IMR-90 (cell line): ENCODE measurements at regions not wholly inside any gene's neighbourhood (a gene's known extent, or its start where the extent isn't known, plus 50 kb on each side); places are given as distances from the start of the nearest gene placed in this dataset.

ENCODE experiments used
- ATAC-seq: fragments of 200-7000 bp; cut with Tn5 transposase; 2 replicates; pipeline ENCODE4 v1.9.1; 2020; ENCODE audit warnings: low read depth, mild to moderate bottlenecking, moderate library complexity
- BruUV-seq: library from RNA; stranded (reverse); fragments of 400-500 nt; replicated peaks from 2 replicates; lab custom pipeline; 2021; lab: Mats Ljungman, UMichigan
- CTCF ChIA-PET: fragments of 300-600 bp; formaldehyde crosslinking; extraction: SDS; loops from one replicate; lab custom pipeline; 2021; ENCODE audit warnings: antibody characterized with exemption; lab: Yijun Ruan, JAX
- POLR2A ChIA-PET: fragments of 300-600 bp; sonication (Branson Sonifier 250); formaldehyde crosslinking; loops from one replicate; lab custom pipeline; 2022; ENCODE audit warnings: antibody characterized with exemption; ENCODE audit not compliant: unreplicated experiment; lab: Charles Lee
- DNase-seq: peaks from one replicate; pipeline ENCODE4 v3.0.0; 2013
- H2AFZ ChIP-seq: replicated peaks from 2 replicates; pipeline ENCODE3; 2013; ENCODE audit warnings: low read length, mild to moderate bottlenecking; ENCODE audit not compliant: poor library complexity
- H2AK5ac ChIP-seq: 2 replicates; pipeline ENCODE4 v1.6.1; 2013; ENCODE audit warnings: low read depth, low read length, inconsistent platforms
- H2AK9ac ChIP-seq: replicated peaks from 2 replicates; pipeline ENCODE3; 2013; ENCODE audit warnings: mild to moderate bottlenecking, low read depth, low read length, moderate library complexity; ENCODE audit not compliant: poor library complexity
- H2BK120ac ChIP-seq: 2 replicates; pipeline ENCODE4 v1.6.1; 2013; ENCODE audit warnings: low read depth, low read length, inconsistent platforms
- H2BK15ac ChIP-seq: 3 replicates; pipeline ENCODE4 v1.6.1; 2013; ENCODE audit warnings: low read depth, low read length, inconsistent platforms
- H2BK20ac ChIP-seq: 2 replicates; pipeline ENCODE4 v1.6.1; 2013; ENCODE audit warnings: low read depth, mild to moderate bottlenecking, inconsistent platforms, low read length, moderate library complexity
- H2BK5ac ChIP-seq: 2 replicates; pipeline ENCODE4 v1.6.1; 2013; ENCODE audit warnings: mild to moderate bottlenecking, low read depth, low read length, inconsistent platforms; ENCODE audit not compliant: poor library complexity, severe bottlenecking
- H3K14ac ChIP-seq: replicated peaks from 2 replicates; pipeline ENCODE4 v1.6.1; 2013; ENCODE audit warnings: low read depth, low read length, inconsistent platforms
- H3K18ac ChIP-seq: 2 replicates; pipeline ENCODE4 v1.6.1; 2013; ENCODE audit warnings: low read depth, low read length, control low read depth
- H3K23ac ChIP-seq: 2 replicates; pipeline ENCODE4 v1.6.1; 2013; ENCODE audit warnings: low read depth, low read length, inconsistent platforms
- H3K27ac ChIP-seq: 2 replicates; pipeline ENCODE4 v1.5.1; 2013; ENCODE audit warnings: mild to moderate bottlenecking, control low read depth, low read length; ENCODE audit not compliant: insufficient read depth
- H3K27me3 ChIP-seq: 2 replicates; pipeline ENCODE4 v1.6.1; 2013; ENCODE audit warnings: low read length; ENCODE audit not compliant: control insufficient read depth, insufficient read depth
- H3K36me3 ChIP-seq: 2 replicates; pipeline ENCODE4 v1.6.1; 2013; ENCODE audit warnings: low read length, mixed read lengths; ENCODE audit not compliant: control insufficient read depth, insufficient read depth
- H3K4ac ChIP-seq: 2 replicates; pipeline ENCODE4 v1.6.1; 2013; ENCODE audit warnings: low read depth, low read length, inconsistent platforms
- H3K4me1 ChIP-seq: 2 replicates; pipeline ENCODE4 v1.6.1; 2013; ENCODE audit warnings: low read length, mixed read lengths; ENCODE audit not compliant: control insufficient read depth, insufficient read depth
- H3K4me2 ChIP-seq: 2 replicates; pipeline ENCODE4 v1.6.1; 2013; ENCODE audit warnings: low read depth, mild to moderate bottlenecking, control low read depth, low read length, moderate library complexity
- H3K4me3 ChIP-seq: 2 replicates; pipeline ENCODE4 v1.5.1; 2013; ENCODE audit warnings: low read depth, mild to moderate bottlenecking, control low read depth, low read length, moderate library complexity; ENCODE audit not compliant: insufficient read depth
- H3K56ac ChIP-seq: 2 replicates; pipeline ENCODE4 v1.6.1; 2013; ENCODE audit warnings: low read length, inconsistent platforms; ENCODE audit not compliant: insufficient read depth; ENCODE audit errors: extremely low read depth
- H3K79me1 ChIP-seq, 2 experiments: 2 replicates each; pipeline ENCODE4 v1.6.1; 2013; ENCODE audit warnings: low read length in 2 of 2, inconsistent platforms in 1 of 2, low read depth in 1 of 2
- H3K9ac ChIP-seq: 2 replicates; pipeline ENCODE4 v1.6.1; 2013; ENCODE audit warnings: low read depth, low read length, control low read depth
- H3K9me1 ChIP-seq: 2 replicates; pipeline ENCODE4 v1.6.1; 2013; ENCODE audit warnings: low read length, inconsistent platforms; ENCODE audit not compliant: insufficient read depth
- H3K9me3 ChIP-seq: 2 replicates; pipeline ENCODE4 v1.6.1; 2013; ENCODE audit warnings: low read length; ENCODE audit not compliant: control insufficient read depth, insufficient read depth
- H4K20me1 ChIP-seq: 2 replicates; pipeline ENCODE4 v1.6.1; 2013; ENCODE audit warnings: low read length, inconsistent platforms; ENCODE audit not compliant: insufficient read depth
- H4K5ac ChIP-seq: 2 replicates; pipeline ENCODE4 v1.6.1; 2013; ENCODE audit warnings: mild to moderate bottlenecking, low read depth, low read length, control low read depth
- H4K8ac ChIP-seq, 2 experiments: 2 replicates each; pipeline ENCODE4 v1.6.1; 2013; ENCODE audit warnings: low read depth in 2 of 2, low read length in 2 of 2, control low read depth in 1 of 2, inconsistent platforms in 1 of 2
- H4K91ac ChIP-seq: 2 replicates; pipeline ENCODE4 v1.6.1; 2013; ENCODE audit warnings: low read depth, low read length, inconsistent platforms; ENCODE audit not compliant: insufficient read depth
- ELK1 ChIP-seq: fragments of 150-350 bp; IDR thresholded peaks from 2 replicates; pipeline ENCODE4 v1.6.1; 2016; ENCODE audit warnings: low read depth, mild to moderate bottlenecking, low read length, moderate library complexity, borderline replicate concordance
- NFE2L2 ChIP-seq: fragments of 150-350 bp; IDR thresholded peaks from 2 replicates; pipeline ENCODE4 v1.6.1; 2016; ENCODE audit warnings: low read depth, mild to moderate bottlenecking, low read length
- RFX5 ChIP-seq: IDR thresholded peaks from 2 replicates; pipeline ENCODE4 v1.8.0; 2012; ENCODE audit warnings: low read depth, mild to moderate bottlenecking, low read length, moderate library complexity
- WGBS, 2 experiments: methylation state at CpG; one replicate each; pipeline versions ENCODE4 v1.1.5 to v1.1.7; 2013; ENCODE audit warnings: missing lambda C conversion rate in 2 of 2; ENCODE audit not compliant: insufficient read length in 1 of 2; ENCODE audit errors: extremely low coverage in 2 of 2; 5-methylcytosine and 5-hydroxymethylcytosine counted together
- dilution Hi-C: fragments of 300-500 bp; cut with HindIII; formaldehyde crosslinking; loops from one replicate; pipeline ENCODE4 v1.14.3; 2018; ENCODE audit warnings: low sequenced_read_pairs; ENCODE audit not compliant: unreplicated experiment
- in situ Hi-C: fragments of 300-500 bp; cut with MboI; formaldehyde crosslinking; loops from 3 replicates; pipeline ENCODE4 v1.14.3; 2019; ENCODE audit warnings: low sequenced_read_pairs, inconsistent platforms, mixed read lengths
- intact Hi-C: fragments of 100-400 bp; cut with micrococcal nuclease; formaldehyde crosslinking; loops from 2 replicates; pipeline ENCODE4 v1.10.0; 2022
- TF ChIP-seq, protein P1 (sequence below): conservative IDR thresholded peaks from 2 replicates; pipeline ENCODE4 v1.5.1; 2012; ENCODE audit warnings: mild to moderate bottlenecking, low read depth, low read length, improper control_type of control experiment

DNA sequence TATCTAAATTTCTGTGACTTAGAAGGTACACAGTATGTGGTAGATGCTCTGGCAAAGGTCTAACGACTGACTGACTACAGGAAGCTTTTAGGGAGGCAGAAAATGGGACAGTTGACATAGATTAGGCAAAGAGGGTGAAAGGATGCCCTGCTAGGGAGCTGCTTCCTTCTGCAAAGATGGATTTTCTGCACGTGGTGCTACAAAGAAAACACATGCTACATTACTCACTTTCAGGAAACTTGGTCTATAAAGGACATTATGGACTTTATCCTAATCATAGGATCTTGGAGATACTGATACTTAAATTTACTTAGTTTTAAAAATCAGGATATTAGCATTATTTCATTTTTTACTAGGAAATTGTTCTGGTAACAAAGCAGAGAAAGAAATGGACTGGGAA lies 405.8 kb upstream of the ADAMTS16 start:
- H3K9me1 ChIP-seq = no peaks in the 10 kb centered on the region
- H4K91ac ChIP-seq = no peak overlapping the region
- H3K4me1 ChIP-seq = no peaks in the 10 kb centered on the region
- no peak for TF ChIP-seq NFE2L2
- TF ChIP-seq RFX5 = no peak
- TF ChIP-seq, protein P1, sequence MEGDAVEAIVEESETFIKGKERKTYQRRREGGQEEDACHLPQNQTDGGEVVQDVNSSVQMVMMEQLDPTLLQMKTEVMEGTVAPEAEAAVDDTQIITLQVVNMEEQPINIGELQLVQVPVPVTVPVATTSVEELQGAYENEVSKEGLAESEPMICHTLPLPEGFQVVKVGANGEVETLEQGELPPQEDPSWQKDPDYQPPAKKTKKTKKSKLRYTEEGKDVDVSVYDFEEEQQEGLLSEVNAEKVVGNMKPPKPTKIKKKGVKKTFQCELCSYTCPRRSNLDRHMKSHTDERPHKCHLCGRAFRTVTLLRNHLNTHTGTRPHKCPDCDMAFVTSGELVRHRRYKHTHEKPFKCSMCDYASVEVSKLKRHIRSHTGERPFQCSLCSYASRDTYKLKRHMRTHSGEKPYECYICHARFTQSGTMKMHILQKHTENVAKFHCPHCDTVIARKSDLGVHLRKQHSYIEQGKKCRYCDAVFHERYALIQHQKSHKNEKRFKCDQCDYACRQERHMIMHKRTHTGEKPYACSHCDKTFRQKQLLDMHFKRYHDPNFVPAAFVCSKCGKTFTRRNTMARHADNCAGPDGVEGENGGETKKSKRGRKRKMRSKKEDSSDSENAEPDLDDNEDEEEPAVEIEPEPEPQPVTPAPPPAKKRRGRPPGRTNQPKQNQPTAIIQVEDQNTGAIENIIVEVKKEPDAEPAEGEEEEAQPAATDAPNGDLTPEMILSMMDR = no peak
- TF ChIP-seq ELK1 = no peak
- CTCF ChIA-PET = no interaction called here
- H2AFZ ChIP-seq = no peak overlapping the region
- no TSS peak for BruUV-seq
- in situ Hi-C loops = no loop called here
- H3K56ac ChIP-seq = no peak overlapping the region
- H3K27ac ChIP-seq = no peak overlapping the region
- H2BK20ac ChIP-seq = no peak overlapping the region
- POLR2A ChIA-PET = no interaction called here
- no peaks in the 10 kb centered on the region for H3K36me3 ChIP-seq
- no peak overlapping the region for H3K9ac ChIP-seq
- no peak overlapping the region for H3K4me2 ChIP-seq
- H3K23ac ChIP-seq = no peak overlapping the region
- no peak overlapping the region for H3K18ac ChIP-seq
- no peak overlapping the region for H2AK9ac ChIP-seq
- no peak overlapping the region for H2AK5ac ChIP-seq
- intact Hi-C loops = no loop called here
- no peaks in the 10 kb centered on the region for H4K20me1 ChIP-seq
- H2BK5ac ChIP-seq = no peak overlapping the region
- DNase-seq = no peak
- H4K5ac ChIP-seq = no peak overlapping the region
- peaks cover 21% of the 10 kb centered on the region for H3K9me3 ChIP-seq
- no peak overlapping the region for H3K4ac ChIP-seq
- H4K8ac ChIP-seq = no peak overlapping the region
- no peak overlapping the region for H2BK15ac ChIP-seq
- H2BK120ac ChIP-seq = no peak overlapping the region
- no CpG with 5 or more reads among the region's 2 CpGs for WGBS, 2 experiments
- H3K4me3 ChIP-seq = no peak overlapping the region
- dilution Hi-C loops = no loop called here
- H3K14ac ChIP-seq = no peak overlapping the region
- no peaks in the 10 kb centered on the region for H3K27me3 ChIP-seq
- no peak for ATAC-seq
- no peaks in the 10 kb centered on the region for H3K79me1 ChIP-seq
